IMR-90 (cell line): ENCODE measurements at regions not wholly inside any gene's neighbourhood (a gene's known extent, or its start where the extent isn't known, plus 50 kb on each side); places are given as distances from the start of the nearest gene placed in this dataset.

Experiments
- CEBPB ChIP-seq: IDR thresholded peaks from 2 replicates; pipeline ENCODE4 v1.6.1; 2012; ENCODE audit warnings: low read depth, low read length, improper control_type of control experiment
- RAD21 ChIP-seq: IDR thresholded peaks from 2 replicates; pipeline ENCODE4 v1.6.1; 2012; ENCODE audit warnings: low read length, improper control_type of control experiment
- TF ChIP-seq, protein P1 (sequence below): conservative IDR thresholded peaks from 2 replicates; pipeline ENCODE4 v1.5.1; 2012; ENCODE audit warnings: mild to moderate bottlenecking, low read depth, low read length, improper control_type of control experiment

DNA sequence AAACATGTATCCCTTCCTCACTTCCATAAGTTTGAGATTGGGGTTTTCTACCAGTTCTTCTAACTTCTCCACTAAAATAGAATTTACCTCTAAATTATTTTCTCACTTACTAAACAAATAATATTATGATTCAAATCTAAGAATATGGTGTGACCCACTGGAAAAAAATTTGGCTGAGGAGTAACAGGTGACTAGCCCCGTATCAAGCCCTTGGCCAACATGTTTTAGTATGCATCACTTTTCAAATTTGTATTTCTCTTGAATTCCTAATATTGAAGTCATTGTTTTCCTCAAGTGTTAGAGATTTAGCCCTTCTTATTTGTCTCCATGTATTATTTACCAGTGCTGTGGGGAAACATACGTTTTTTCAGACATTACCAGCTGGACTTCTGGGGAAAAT, 759.4 kb downstream of the NSUN3 start:
- TF ChIP-seq RAD21 (no peak), CEBPB (no peak)
- TF ChIP-seq, protein P1, sequence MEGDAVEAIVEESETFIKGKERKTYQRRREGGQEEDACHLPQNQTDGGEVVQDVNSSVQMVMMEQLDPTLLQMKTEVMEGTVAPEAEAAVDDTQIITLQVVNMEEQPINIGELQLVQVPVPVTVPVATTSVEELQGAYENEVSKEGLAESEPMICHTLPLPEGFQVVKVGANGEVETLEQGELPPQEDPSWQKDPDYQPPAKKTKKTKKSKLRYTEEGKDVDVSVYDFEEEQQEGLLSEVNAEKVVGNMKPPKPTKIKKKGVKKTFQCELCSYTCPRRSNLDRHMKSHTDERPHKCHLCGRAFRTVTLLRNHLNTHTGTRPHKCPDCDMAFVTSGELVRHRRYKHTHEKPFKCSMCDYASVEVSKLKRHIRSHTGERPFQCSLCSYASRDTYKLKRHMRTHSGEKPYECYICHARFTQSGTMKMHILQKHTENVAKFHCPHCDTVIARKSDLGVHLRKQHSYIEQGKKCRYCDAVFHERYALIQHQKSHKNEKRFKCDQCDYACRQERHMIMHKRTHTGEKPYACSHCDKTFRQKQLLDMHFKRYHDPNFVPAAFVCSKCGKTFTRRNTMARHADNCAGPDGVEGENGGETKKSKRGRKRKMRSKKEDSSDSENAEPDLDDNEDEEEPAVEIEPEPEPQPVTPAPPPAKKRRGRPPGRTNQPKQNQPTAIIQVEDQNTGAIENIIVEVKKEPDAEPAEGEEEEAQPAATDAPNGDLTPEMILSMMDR = no peak
